Pancreas (tissue), 10 donors: ENCODE measurements at regions not wholly inside any gene's neighbourhood (a gene's known extent, or its start where the extent isn't known, plus 50 kb on each side); places are given as distances from the start of the nearest gene placed in this dataset.

Experiments used
- ATAC-seq, 4 donors: fragments of 200-7000 bp; cut with Tn5 transposase; one replicate each; pipeline versions ENCODE4 v1.8.0 to v1.9.1; 2020; ENCODE audit warnings: mild to moderate bottlenecking in 4 of 4, moderate library complexity in 4 of 4
- DNase-seq, 6 donors: peaks; one replicate each; pipeline ENCODE4 v3.0.0-alpha.2; 2020
- FAIRE-seq: peaks from 2 replicates; lab custom pipeline; 2012; peaks lifted over from hg19 to GRCh38; lab: Jason Lieb, UNC
- H3K27ac ChIP-seq, 4 donors: fragments of 200-600 bp; sonication (generic); 1 replicate in 3 of 4; 2 replicates in 1 of 4; pipeline versions ENCODE4 v1.5.0 to v1.8.0; 2020
- H3K27me3 ChIP-seq, 4 donors: fragments of 200-600 bp; one replicate each; pipeline ENCODE4 v1.8.0; 2021
- H3K36me3 ChIP-seq, 3 donors: fragments of 200-600 bp; sonication (generic) in 1 of 3; one replicate each; pipeline versions ENCODE4 v1.5.0 to v1.8.0; 2020 to 2021
- H3K4me1 ChIP-seq, 3 donors: fragments of 200-600 bp; one replicate each; pipeline ENCODE4 v1.8.0; 2021
- H3K4me3 ChIP-seq, 4 donors: fragments of 200-600 bp; sonication (generic) in 2 of 4; one replicate each; pipeline versions ENCODE4 v1.5.0 to v1.8.0; 2020 to 2021
- H3K9me3 ChIP-seq, 4 donors: fragments of 200-600 bp; one replicate each; pipeline ENCODE4 v1.8.0; 2021
- CTCF ChIP-seq, 4 donors: fragments of 200-600 bp; sonication (generic) in 3 of 4; IDR thresholded peaks; one replicate each; pipeline versions ENCODE4 v1.5.0 to v1.8.0; 2021; ENCODE audit warnings: antibody characterized with exemption in 4 of 4
- WGBS, 2 donors: extraction: QIAGEN DNeasy Blood & Tissue Kit; methylation state at CpG; one replicate each; pipeline ENCODE4 v1.1.7; 2013; 5-methylcytosine and 5-hydroxymethylcytosine counted together
- intact Hi-C, 3 donors: fragments of 100-400 bp; cut with DNase I; formaldehyde crosslinking; loops; one replicate each; pipeline versions ENCODE4 v1.11.1 to v1.14.2; 2022
- donor health status: healthy with polysubstance abuse.
- donor health status: DM: no; HTN: no; CAD: no; lungs with moderate emphysema.
- donor health status: DM: no; HTN: no; CAD: no.
- donor health status: control.
- donor health status: control.
- donor health status: Bipolar disorder and iron deficiency.
- donor health status: DM: yes; HTN: yes; CAD: no.
- donor health status: DM: no; HTN: no; CAD: no.
- donor health status: DM: no; HTN: no; CAD: no.
- donor health status: DM: yes; HTN: yes; CAD: no.

- Histone ChIP-seq H3K36me3 (no peaks in the 10 kb centered on the region), H3K4me3 (no peak overlapping the region), H3K27me3 (peaks cover 0 to 3% (median 0%) of the 10 kb centered on the region in 4 donors), H3K9me3 (no peaks in the 10 kb centered on the region), H3K27ac (no peak overlapping the region), H3K4me1 (no peaks in the 10 kb centered on the region)
- 72 to 78% methylated on average over 2 of the region's 2 CpGs for WGBS, 2 donors
- intact Hi-C loops: no loop called here
- DNase-seq (no peak), ATAC-seq (no peak), FAIRE-seq (no peak)
- no peak for TF ChIP-seq CTCF (IDR thresholded peaks at IDR 0.05)
Measured at GRCh38 chr10:42948040-42948439, 128.8 kb upstream of the RET start.

- Histone ChIP-seq H3K4me1 (no peaks in the 10 kb centered on the region), H3K27me3 (peaks cover 0 to 3% (median 0%) of the 10 kb centered on the region in 4 donors), H3K36me3 (no peaks in the 10 kb centered on the region), H3K27ac (no peak overlapping the region), H3K9me3 (no peaks in the 10 kb centered on the region), H3K4me3 (no peak overlapping the region)
- WGBS, 2 donors: 78 to 82% methylated on average over 2 of the region's 2 CpGs
- FAIRE-seq (no peak), DNase-seq (no peak), ATAC-seq (no peak)
- intact Hi-C loops: no loop called here
- TF ChIP-seq CTCF (IDR thresholded peaks at IDR 0.05): no peak
Measured at GRCh38 chr10:42949287-42949686, 127.6 kb upstream of the RET start.

- Histone ChIP-seq H3K4me3 (peak overlapping the region in 1 of 4 donors; percentile 35), H3K4me1 (no peaks in the 10 kb centered on the region), H3K36me3 (no peaks in the 10 kb centered on the region), H3K9me3 (no peaks in the 10 kb centered on the region), H3K27me3 (peaks cover 0 to 3% (median 0%) of the 10 kb centered on the region in 4 donors), H3K27ac (no peak overlapping the region)
- peak in 3 of 6 donors; percentile 11 to 48 (median 45) for DNase-seq
- 51 to 52% methylated on average over 26 to 27 of the region's 27 CpGs for whole genome bisulfite sequencing, 2 donors
- no peak for ATAC-seq
- no peak for FAIRE-seq
- no peak for TF ChIP-seq CTCF (IDR thresholded peaks at IDR 0.05)
- intact Hi-C loops: no loop called here
Measured at GRCh38 chr10:42950606-42951485, 126.0 kb upstream of the RET start.

- intact Hi-C loops: no loop called here
- TF ChIP-seq CTCF (IDR thresholded peaks at IDR 0.05): no peak
- ATAC-seq (peak; percentile 82 to 87 (median 84)), FAIRE-seq (no peak), DNase-seq (peak; percentile 42 to 78 (median 62))
- peak overlapping the region in 2 of 4 donors; percentile 21 to 35 for H3K4me3 ChIP-seq
- no peaks in the 10 kb centered on the region for H3K4me1 ChIP-seq
- peaks cover 0 to 3% (median 0%) of the 10 kb centered on the region in 4 donors for H3K27me3 ChIP-seq
- 5 to 7% methylated on average over 35 to 39 of the region's 39 CpGs for WGBS, 2 donors
- H3K27ac ChIP-seq: peak overlapping the region in 3 of 4 donors; percentile 16 to 61 (median 50)
- no peaks in the 10 kb centered on the region for H3K36me3 ChIP-seq
- no peaks in the 10 kb centered on the region for H3K9me3 ChIP-seq
Measured at GRCh38 chr10:42951486-42952251, 125.2 kb upstream of the RET start.
